Endothelial cell (in vitro differentiated cells): ENCODE measurements at regions not wholly inside any gene's neighbourhood (a gene's known extent, or its start where the extent isn't known, plus 50 kb on each side); places are given as distances from the start of the nearest gene placed in this dataset.

Experiments used
- DNase-seq: peaks from one replicate; pipeline ENCODE4 v3.0.0; 2021; ENCODE audit warnings: low spot score
- H3K27ac Mint-ChIP-seq: one replicate; pipeline ENCODE4 v1.8.0; 2021; ENCODE audit warnings: mixed read lengths, inconsistent platforms; ENCODE audit not compliant: unreplicated experiment
- H3K27me3 Mint-ChIP-seq: one replicate; pipeline ENCODE4 v1.8.0; 2021; ENCODE audit warnings: mild to moderate bottlenecking, moderate library complexity, mixed read lengths, inconsistent platforms; ENCODE audit not compliant: unreplicated experiment
- H3K36me3 Mint-ChIP-seq: one replicate; pipeline ENCODE4 v1.8.0; 2021; ENCODE audit warnings: mild to moderate bottlenecking, low read depth, mixed read lengths, inconsistent platforms; ENCODE audit not compliant: unreplicated experiment
- H3K4me1 Mint-ChIP-seq: one replicate; pipeline ENCODE4 v1.8.0; 2021; ENCODE audit warnings: mild to moderate bottlenecking, mixed read lengths, inconsistent platforms; ENCODE audit not compliant: unreplicated experiment
- H3K4me3 Mint-ChIP-seq: one replicate; pipeline ENCODE4 v1.8.0; 2021; ENCODE audit warnings: mild to moderate bottlenecking, mixed read lengths, inconsistent platforms; ENCODE audit not compliant: unreplicated experiment
- H3K9me3 Mint-ChIP-seq: one replicate; pipeline ENCODE4 v1.8.0; 2021; ENCODE audit warnings: mixed read lengths, inconsistent platforms; ENCODE audit not compliant: unreplicated experiment
- CTCF ChIP-seq: fragments of 200-600 bp; sonication (generic); IDR thresholded peaks from one replicate; pipeline ENCODE4 v1.5.0; 2021; ENCODE audit warnings: antibody characterized with exemption; ENCODE audit not compliant: unreplicated experiment

- Mint-ChIP-seq H3K9me3 (no peaks in the 10 kb centered on the region), H3K27ac (no peak overlapping the region), H3K4me3 (no peak overlapping the region), H3K4me1 (no peaks in the 10 kb centered on the region), H3K27me3 (peaks cover 7% of the 10 kb centered on the region), H3K36me3 (no peaks in the 10 kb centered on the region)
- TF ChIP-seq CTCF, result no peak
- no peak for DNase-seq
Measured at GRCh38 chr10:124283215-124283948, 135.3 kb downstream of the OAT start.

GRCh38 chr10:124282326-124282725 is 136.4 kb downstream of the OAT start:
- no peaks in the 10 kb centered on the region for H3K4me1 Mint-ChIP-seq
- DNase-seq, result no peak
- H3K27me3 Mint-ChIP-seq, result peaks cover 7% of the 10 kb centered on the region
- H3K9me3 Mint-ChIP-seq, result no peaks in the 10 kb centered on the region
- H3K36me3 Mint-ChIP-seq, result no peaks in the 10 kb centered on the region
- no peak overlapping the region for H3K27ac Mint-ChIP-seq
- no peak overlapping the region for H3K4me3 Mint-ChIP-seq
- no peak for TF ChIP-seq CTCF

GRCh38 chr10:124281666-124282065 is 137.1 kb downstream of the OAT start:
- TF ChIP-seq CTCF, result no peak
- Mint-ChIP-seq H3K27me3 (peaks cover 7% of the 10 kb centered on the region), H3K27ac (no peak overlapping the region), H3K9me3 (no peaks in the 10 kb centered on the region), H3K4me1 (no peaks in the 10 kb centered on the region), H3K4me3 (no peak overlapping the region), H3K36me3 (no peaks in the 10 kb centered on the region)
- no peak for DNase-seq

- Mint-ChIP-seq H3K4me3 (no peak overlapping the region), H3K27ac (no peak overlapping the region), H3K4me1 (no peaks in the 10 kb centered on the region), H3K9me3 (no peaks in the 10 kb centered on the region), H3K36me3 (no peaks in the 10 kb centered on the region), H3K27me3 (peaks cover 7% of the 10 kb centered on the region)
- no peak for TF ChIP-seq CTCF
- DNase-seq, result no peak
Measured at GRCh38 chr10:124280916-124281315, 137.8 kb downstream of the OAT start.

GRCh38 chr10:124279882-124280281 is 138.8 kb downstream of the OAT start:
- no peaks in the 10 kb centered on the region for H3K9me3 Mint-ChIP-seq
- peaks cover 7% of the 10 kb centered on the region for H3K27me3 Mint-ChIP-seq
- no peaks in the 10 kb centered on the region for H3K4me1 Mint-ChIP-seq
- no peak for TF ChIP-seq CTCF
- no peak overlapping the region for H3K27ac Mint-ChIP-seq
- no peak overlapping the region for H3K4me3 Mint-ChIP-seq
- H3K36me3 Mint-ChIP-seq, result no peaks in the 10 kb centered on the region
- no peak for DNase-seq
